NB4 (cell line): ENCODE measurements at regions not wholly inside any gene's neighbourhood (a gene's known extent, or its start where the extent isn't known, plus 50 kb on each side); places are given as distances from the start of the nearest gene placed in this dataset.

Experiments used
- CTCF ChIP-seq: IDR thresholded peaks from one replicate; pipeline ENCODE4 v1.5.1; 2012; ENCODE audit warnings: low read depth, low read length
- MYC ChIP-seq: IDR thresholded peaks from 2 replicates; pipeline ENCODE4 v1.6.1; 2011; ENCODE audit warnings: low read depth, low read length
- TF ChIP-seq, protein P1 (sequence below): IDR thresholded peaks from 2 replicates; pipeline ENCODE4 v1.6.1; 2011; ENCODE audit warnings: low read depth, low read length

- TF ChIP-seq CTCF = no peak
- no peak for TF ChIP-seq MYC
- TF ChIP-seq, protein P1, sequence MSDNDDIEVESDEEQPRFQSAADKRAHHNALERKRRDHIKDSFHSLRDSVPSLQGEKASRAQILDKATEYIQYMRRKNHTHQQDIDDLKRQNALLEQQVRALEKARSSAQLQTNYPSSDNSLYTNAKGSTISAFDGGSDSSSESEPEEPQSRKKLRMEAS = no peak
Observed at GRCh38 chr1:38310079-38310478, 263.5 kb upstream of the POU3F1 start.
